Adrenal gland (tissue), 9 donors: ENCODE measurements at regions not wholly inside any gene's neighbourhood (a gene's known extent, or its start where the extent isn't known, plus 50 kb on each side); places are given as distances from the start of the nearest gene placed in this dataset.

Experiments used
- DNase-seq, 7 donors: peaks; one replicate each; pipeline ENCODE4 v3.0.0-alpha.2; 2019 to 2020
- H3K27ac ChIP-seq, 5 donors: fragments of 200-600 bp; sonication (generic) in 4 of 5; 1 replicate in 3 of 5; 2 replicates in 2 of 5; pipeline versions ENCODE4 v1.5.1 to v1.8.0; 2016 to 2020; ENCODE audit warnings: mild to moderate bottlenecking in 1 of 5
- H3K27me3 ChIP-seq: fragments of 200-600 bp; 2 replicates; pipeline ENCODE4 v1.8.0; 2021
- H3K36me3 ChIP-seq, 2 donors: fragments of 200-600 bp; replicated peaks in 1 of 2; 1 replicate in 1 of 2; 2 replicates in 1 of 2; pipeline versions ENCODE4 v1.5.1 to v1.8.0; 2018 to 2022
- H3K4me1 ChIP-seq, 2 donors: fragments of 200-600 bp; replicated peaks in 1 of 2; 1 replicate in 1 of 2; 2 replicates in 1 of 2; pipeline versions ENCODE4 v1.5.1 to v1.8.0; 2018 to 2021
- H3K4me3 ChIP-seq, 4 donors: fragments of 200-600 bp; sonication (generic) in 3 of 4; one replicate each; pipeline ENCODE4 v1.5.1; 2016 to 2018
- H3K9me3 ChIP-seq, 3 donors: fragments of 200-600 bp; sonication (generic) in 1 of 3; replicated peaks in 1 of 3; 1 replicate in 2 of 3; 2 replicates in 1 of 3; pipeline versions ENCODE4 v1.5.1 to v1.8.0; 2016 to 2021
- POLR2A ChIP-seq, 2 donors: fragments of 450-650 bp; IDR thresholded peaks; one replicate each; pipeline ENCODE4 v1.6.1; 2017; ENCODE audit warnings: antibody characterized with exemption in 2 of 2, mild to moderate bottlenecking in 2 of 2, moderate library complexity in 1 of 2
- WGBS, 4 donors: extraction: QIAGEN DNeasy Blood & Tissue Kit in 2 of 4; methylation state at CpG; one replicate each; pipeline versions ENCODE4 v1.1.5 to v1.1.7; 2013 to 2017; 5-methylcytosine and 5-hydroxymethylcytosine counted together
- intact Hi-C, 2 donors: fragments of 100-400 bp; cut with DNase I; formaldehyde crosslinking; loops; one replicate each; pipeline versions ENCODE4 v1.14.1 to v1.15.0; 2022 to 2023
- small RNA-seq, 2 donors: library from RNA; depleted of rRNA; stranded (forward); fragments of <200 nt; gene quantifications; one replicate each; pipeline ENCODE3, GENCODE V24; 2016
- donor health status: healthy with polysubstance abuse.
- donor health status: Bipolar disorder and iron deficiency.
- donor health status: DM: yes; HTN: yes; CAD: no.
- donor health status: DM: no; HTN: no; CAD: no.
- donor health status: DM: no; HTN: no; CAD: no.

DNA sequence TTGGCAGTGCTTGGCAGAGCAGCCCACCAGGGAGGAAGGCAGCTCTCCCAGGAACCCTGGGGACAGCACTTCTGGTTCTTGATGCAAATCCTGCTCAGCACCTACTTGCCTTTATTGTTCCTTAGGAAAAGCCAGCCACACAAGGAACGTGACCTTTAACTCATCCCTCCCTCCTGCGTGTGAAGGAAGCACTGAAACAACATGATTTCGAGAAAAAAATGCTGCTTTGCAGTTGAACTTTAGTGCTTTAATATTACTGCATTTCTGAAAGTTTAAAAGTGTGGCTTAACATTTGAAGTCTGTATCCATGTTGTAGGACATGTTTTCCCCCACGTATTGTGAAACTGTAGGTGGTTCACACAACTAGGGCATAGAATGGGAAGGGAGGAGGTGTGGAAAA, 50.4 kb upstream of the CTNNB1 start:
- no peak for DNase-seq
- 76 to 79% (median 77%) methylated on average over 4 of the region's 4 CpGs for WGBS, 4 donors
- Histone ChIP-seq H3K4me1 (no peaks in the 10 kb centered on the region), H3K9me3 (no peaks in the 10 kb centered on the region), H3K4me3 (no peak overlapping the region), H3K36me3 (no peaks in the 10 kb centered on the region), H3K27me3 (no peaks in the 10 kb centered on the region), H3K27ac (no peak overlapping the region)
- intact Hi-C loops, result no loop called here
- no peak for TF ChIP-seq POLR2A (IDR thresholded peaks at IDR 0.05)

Small RNA genes in the stretch of these regions (small RNA-seq; reads per million reads assigned to genes)
- gene AC099560.2 (0 reads per million in 2 donors), gene HMGN2P24 (0 reads per million in 2 donors)
